ENCODE measurements at regions not wholly inside any gene's neighbourhood (a gene's known extent, or its start where the extent isn't known, plus 50 kb on each side); places are given as distances from the start of the nearest gene placed in this dataset.

GRCh38 chr2:145854039-145854755 lies 1334.3 kb upstream of the ZEB2 start:
- no peak for TF ChIP-seq CTCF (IDR thresholded peaks at IDR 0.05; ENCODE audit: extremely low read depth, insufficient read depth, missing control alignments)
- DNase-seq (ENCODE audit: low spot score): no peak
- in situ Hi-C loops (cut with MboI; ENCODE audit: low pct_unique_long_range_greater_than_20kb, low sequenced_read_pairs, unreplicated experiment): no loop called here

- in situ Hi-C loops (cut with MboI; ENCODE audit: low pct_unique_long_range_greater_than_20kb, low sequenced_read_pairs, unreplicated experiment): no loop called here
- no peak for TF ChIP-seq CTCF (IDR thresholded peaks at IDR 0.05; ENCODE audit: extremely low read depth, insufficient read depth, missing control alignments)
- no peak for DNase-seq (ENCODE audit: low spot score)
Observed at GRCh38 chr2:145851730-145852129, 1331.8 kb upstream of the ZEB2 start.

GRCh38 chr2:145849466-145849865 lies 1329.5 kb upstream of the ZEB2 start:
- TF ChIP-seq CTCF (IDR thresholded peaks at IDR 0.05; ENCODE audit: extremely low read depth, insufficient read depth, missing control alignments): no peak
- in situ Hi-C loops (cut with MboI; ENCODE audit: low pct_unique_long_range_greater_than_20kb, low sequenced_read_pairs, unreplicated experiment): no loop called here
- no peak for DNase-seq (ENCODE audit: low spot score)

GRCh38 chr2:145846982-145847381 lies 1327.1 kb upstream of the ZEB2 start:
- no peak for DNase-seq (ENCODE audit: low spot score)
- no peak for TF ChIP-seq CTCF (IDR thresholded peaks at IDR 0.05; ENCODE audit: extremely low read depth, insufficient read depth, missing control alignments)
- in situ Hi-C loops (cut with MboI; ENCODE audit: low pct_unique_long_range_greater_than_20kb, low sequenced_read_pairs, unreplicated experiment): no loop called here

GRCh38 chr2:145845923-145846322 lies 1326.0 kb upstream of the ZEB2 start:
- in situ Hi-C loops (cut with MboI; ENCODE audit: low pct_unique_long_range_greater_than_20kb, low sequenced_read_pairs, unreplicated experiment): no loop called here
- TF ChIP-seq CTCF (IDR thresholded peaks at IDR 0.05; ENCODE audit: extremely low read depth, insufficient read depth, missing control alignments): no peak
- no peak for DNase-seq (ENCODE audit: low spot score)

- no peak for DNase-seq (ENCODE audit: low spot score)
- no peak for TF ChIP-seq CTCF (IDR thresholded peaks at IDR 0.05; ENCODE audit: extremely low read depth, insufficient read depth, missing control alignments)
- in situ Hi-C loops (cut with MboI; ENCODE audit: low pct_unique_long_range_greater_than_20kb, low sequenced_read_pairs, unreplicated experiment): no loop called here
Observed at GRCh38 chr2:145845207-145845894, 1325.4 kb upstream of the ZEB2 start.

All from GM13977 (cell line).